H9 (cell line): ENCODE measurements at regions not wholly inside any gene's neighbourhood (a gene's known extent, or its start where the extent isn't known, plus 50 kb on each side); places are given as distances from the start of the nearest gene placed in this dataset.

Experiments used
- DNase-seq: peaks from one replicate; pipeline ENCODE4 v3.0.0-alpha.2; 2017
- H2AFZ ChIP-seq: one replicate; pipeline ENCODE4 v1.6.1; 2013; ENCODE audit warnings: mild to moderate bottlenecking, low read length, control low read depth, moderate library complexity
- H2AK5ac ChIP-seq: 2 replicates; pipeline ENCODE4 v1.6.1; 2013; ENCODE audit warnings: low read length, control low read depth, mixed read lengths; ENCODE audit not compliant: insufficient read length
- H2BK120ac ChIP-seq: one replicate; pipeline ENCODE4 v1.6.1; 2013; ENCODE audit warnings: low read depth, mild to moderate bottlenecking, low read length, control low read depth, inconsistent platforms; ENCODE audit not compliant: poor library complexity, severe bottlenecking
- H2BK12ac ChIP-seq: 2 replicates; pipeline ENCODE4 v1.6.1; 2013; ENCODE audit warnings: low read length, control low read depth, mixed read lengths, low read depth; ENCODE audit not compliant: insufficient read length
- H2BK15ac ChIP-seq: 2 replicates; pipeline ENCODE4 v1.6.1; 2013; ENCODE audit warnings: low read depth, low read length, control low read depth
- H2BK20ac ChIP-seq: one replicate; pipeline ENCODE4 v1.6.1; 2013; ENCODE audit warnings: low read depth, mild to moderate bottlenecking, low read length, control low read depth, inconsistent platforms; ENCODE audit not compliant: poor library complexity, severe bottlenecking
- H2BK5ac ChIP-seq: 2 replicates; pipeline ENCODE4 v1.6.1; 2013; ENCODE audit warnings: low read length, control low read depth, mixed read lengths; ENCODE audit not compliant: insufficient read length
- H3K14ac ChIP-seq: 2 replicates; pipeline ENCODE4 v1.6.1; 2013; ENCODE audit warnings: low read length, control low read depth; ENCODE audit not compliant: insufficient read depth
- H3K18ac ChIP-seq: 2 replicates; pipeline ENCODE4 v1.6.1; 2013; ENCODE audit warnings: low read depth, mild to moderate bottlenecking, mixed read lengths, low read length, control low read depth; ENCODE audit not compliant: insufficient read length
- H3K23ac ChIP-seq: 2 replicates; pipeline ENCODE4 v1.6.1; 2013; ENCODE audit warnings: low read length, control low read depth, mixed read lengths, low read depth; ENCODE audit not compliant: insufficient read length
- H3K23me2 ChIP-seq: 2 replicates; pipeline ENCODE4 v1.6.1; 2013; ENCODE audit warnings: low read depth, mild to moderate bottlenecking, mixed read lengths, low read length, control low read depth; ENCODE audit not compliant: insufficient read length, poor library complexity, severe bottlenecking
- H3K27ac ChIP-seq: 2 replicates; pipeline ENCODE4 v1.5.1; 2013; ENCODE audit warnings: low read length, control low read depth, mixed read lengths, low read depth; ENCODE audit not compliant: insufficient read length
- H3K27me3 ChIP-seq: 2 replicates; pipeline ENCODE4 v1.6.1; 2013; ENCODE audit warnings: low read length, control low read depth, inconsistent platforms; ENCODE audit not compliant: insufficient read depth
- H3K4ac ChIP-seq: 2 replicates; pipeline ENCODE4 v1.6.1; 2013; ENCODE audit warnings: low read depth, mild to moderate bottlenecking, control low read depth, inconsistent platforms, low read length, moderate library complexity
- H3K4me1 ChIP-seq: 2 replicates; pipeline ENCODE4 v1.6.1; 2013; ENCODE audit warnings: low read length, control low read depth, inconsistent platforms; ENCODE audit not compliant: insufficient read depth
- H3K4me2 ChIP-seq: 2 replicates; pipeline ENCODE4 v1.6.1; 2013; ENCODE audit warnings: low read length, control low read depth, mixed read lengths; ENCODE audit not compliant: insufficient read length, insufficient read depth
- H3K56ac ChIP-seq: 2 replicates; pipeline ENCODE4 v1.6.1; 2013; ENCODE audit warnings: low read depth, mild to moderate bottlenecking, mixed read lengths, low read length, control low read depth; ENCODE audit not compliant: insufficient read length
- H3K79me1 ChIP-seq: 2 replicates; pipeline ENCODE4 v1.6.1; 2013; ENCODE audit warnings: low read depth, mild to moderate bottlenecking, moderate library complexity, low read length, control low read depth, inconsistent platforms; ENCODE audit not compliant: insufficient read depth, poor library complexity, severe bottlenecking
- H3K79me2 ChIP-seq: 2 replicates; pipeline ENCODE4 v1.6.1; 2013; ENCODE audit warnings: low read length, control low read depth, inconsistent platforms; ENCODE audit not compliant: insufficient read depth
- H3K9ac ChIP-seq: 2 replicates; pipeline ENCODE4 v1.6.1; 2013; ENCODE audit warnings: low read length, control low read depth, mixed read lengths; ENCODE audit not compliant: insufficient read length; ENCODE audit errors: extremely low read depth
- H3K9me3 ChIP-seq: one replicate; pipeline ENCODE4 v1.6.1; 2013; ENCODE audit warnings: low read depth, low read length, inconsistent platforms; ENCODE audit not compliant: control insufficient read depth
- H3T11ph ChIP-seq: one replicate; pipeline ENCODE4 v1.6.1; 2013; ENCODE audit warnings: mild to moderate bottlenecking, low read length, control low read depth, inconsistent platforms
- H4K20me1 ChIP-seq: one replicate; pipeline ENCODE4 v1.6.1; 2013; ENCODE audit not compliant: control insufficient read depth, insufficient read length, insufficient read depth
- H4K5ac ChIP-seq: 2 replicates; pipeline ENCODE4 v1.6.1; 2013; ENCODE audit warnings: low read depth, mild to moderate bottlenecking, mixed read lengths, low read length, control low read depth; ENCODE audit not compliant: insufficient read length
- H4K8ac ChIP-seq: replicated peaks from 2 replicates; pipeline ENCODE4 v1.6.1; 2013; ENCODE audit warnings: low read length, control low read depth, mixed read lengths, low read depth; ENCODE audit not compliant: insufficient read length
- H4K91ac ChIP-seq: 2 replicates; pipeline ENCODE4 v1.6.1; 2013; ENCODE audit warnings: low read depth, mild to moderate bottlenecking, moderate library complexity, mixed read lengths, low read length, control low read depth; ENCODE audit not compliant: insufficient read length
- H3K27ac Mint-ChIP-seq, 3 experiments: 2 replicates in 2 of 3; 3 replicates in 1 of 3; pipeline ENCODE4 v1.8.0; 2020 to 2021; ENCODE audit warnings: mixed read lengths in 3 of 3, mild to moderate bottlenecking in 1 of 3, moderate library complexity in 1 of 3
- H3K27me3 Mint-ChIP-seq: 2 replicates; pipeline ENCODE4 v1.8.0; 2021; ENCODE audit warnings: low read depth, mild to moderate bottlenecking, moderate library complexity, mixed read lengths
- H3K36me3 Mint-ChIP-seq, 3 experiments: 2 replicates in 2 of 3; 3 replicates in 1 of 3; pipeline ENCODE4 v1.8.0; 2020 to 2021; ENCODE audit warnings: low read depth in 3 of 3, mixed read lengths in 3 of 3; ENCODE audit not compliant: insufficient read depth in 1 of 3
- H3K4me1 Mint-ChIP-seq, 2 experiments: 2 replicates each; pipeline ENCODE4 v1.8.0; 2020; ENCODE audit warnings: mixed read lengths in 2 of 2
- H3K4me3 Mint-ChIP-seq, 2 experiments: 2 replicates in 1 of 2; 3 replicates in 1 of 2; pipeline ENCODE4 v1.8.0; 2020 to 2021; ENCODE audit warnings: mild to moderate bottlenecking in 2 of 2, mixed read lengths in 2 of 2, moderate library complexity in 1 of 2
- H3K9me3 Mint-ChIP-seq, 2 experiments: 2 replicates in 1 of 2; 3 replicates in 1 of 2; pipeline ENCODE4 v1.8.0; 2020; ENCODE audit warnings: mild to moderate bottlenecking in 2 of 2, mixed read lengths in 2 of 2, moderate library complexity in 1 of 2
- WGBS: extraction: QIAGEN DNeasy Blood & Tissue Kit; methylation state at CpG from one replicate; pipeline ENCODE4 v1.1.7; 2013; ENCODE audit warnings: missing lambda C conversion rate, low lambda C conversion rate, mixed read lengths; ENCODE audit not compliant: insufficient read length; ENCODE audit errors: extremely low coverage; 5-methylcytosine and 5-hydroxymethylcytosine counted together
- TF ChIP-seq, protein P1 (sequence below): fragments of 200-600 bp; sonication (generic); conservative IDR thresholded peaks from 3 replicates; pipeline ENCODE4 v1.8.0; 2021; ENCODE audit warnings: antibody characterized with exemption, mild to moderate bottlenecking

DNA sequence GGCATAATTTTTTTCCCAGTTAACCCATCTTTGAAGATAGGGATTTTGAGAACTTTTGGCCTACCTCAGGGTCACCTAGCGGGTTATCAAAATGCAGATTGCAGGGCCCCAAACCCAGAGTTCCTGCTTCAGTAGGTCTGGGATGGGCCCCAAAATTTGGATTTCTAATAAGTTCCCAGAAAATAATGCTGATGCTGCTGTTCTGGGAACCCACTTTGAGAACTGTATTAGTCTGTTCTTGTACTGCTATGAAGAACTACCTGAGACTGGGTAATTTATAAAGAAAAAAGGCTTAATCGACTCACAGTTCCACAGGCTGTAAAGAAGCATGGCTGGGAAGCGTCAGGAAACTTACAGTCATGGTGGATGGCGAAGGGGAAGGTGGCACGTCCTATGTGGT, 182.2 kb upstream of the DMRT1 start:
- Mint-ChIP-seq H3K27me3 (peaks cover 2% of the 10 kb centered on the region; the same call in 1 of the 2 replicates), H3K4me1 (peaks cover 5 to 13% of the 10 kb centered on the region in 2 experiments; a peak in 2 of 4 replicates), H3K4me3 (no peak overlapping the region), H3K36me3 (peaks cover 0 to 6% (median 0%) of the 10 kb centered on the region in 3 experiments; a peak in 3 of 7 replicates), H3K9me3 (no peaks in the 10 kb centered on the region; a peak in 1 of 5 replicates), H3K27ac (no peak overlapping the region; a peak in 1 of 7 replicates)
- no peak overlapping the region for H2BK120ac ChIP-seq
- H3K79me1 ChIP-seq = peaks cover 5% of the 10 kb centered on the region
- no peak overlapping the region for H3T11ph ChIP-seq
- no peak overlapping the region for H3K14ac ChIP-seq
- H3K27ac ChIP-seq = no peak overlapping the region
- H2BK12ac ChIP-seq = no peak overlapping the region
- no peaks in the 10 kb centered on the region; the same call in 1 of the 2 replicates for H3K79me2 ChIP-seq
- H4K5ac ChIP-seq = no peak overlapping the region
- TF ChIP-seq, protein P1, sequence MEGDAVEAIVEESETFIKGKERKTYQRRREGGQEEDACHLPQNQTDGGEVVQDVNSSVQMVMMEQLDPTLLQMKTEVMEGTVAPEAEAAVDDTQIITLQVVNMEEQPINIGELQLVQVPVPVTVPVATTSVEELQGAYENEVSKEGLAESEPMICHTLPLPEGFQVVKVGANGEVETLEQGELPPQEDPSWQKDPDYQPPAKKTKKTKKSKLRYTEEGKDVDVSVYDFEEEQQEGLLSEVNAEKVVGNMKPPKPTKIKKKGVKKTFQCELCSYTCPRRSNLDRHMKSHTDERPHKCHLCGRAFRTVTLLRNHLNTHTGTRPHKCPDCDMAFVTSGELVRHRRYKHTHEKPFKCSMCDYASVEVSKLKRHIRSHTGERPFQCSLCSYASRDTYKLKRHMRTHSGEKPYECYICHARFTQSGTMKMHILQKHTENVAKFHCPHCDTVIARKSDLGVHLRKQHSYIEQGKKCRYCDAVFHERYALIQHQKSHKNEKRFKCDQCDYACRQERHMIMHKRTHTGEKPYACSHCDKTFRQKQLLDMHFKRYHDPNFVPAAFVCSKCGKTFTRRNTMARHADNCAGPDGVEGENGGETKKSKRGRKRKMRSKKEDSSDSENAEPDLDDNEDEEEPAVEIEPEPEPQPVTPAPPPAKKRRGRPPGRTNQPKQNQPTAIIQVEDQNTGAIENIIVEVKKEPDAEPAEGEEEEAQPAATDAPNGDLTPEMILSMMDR = no peak
- H3K4me1 ChIP-seq = no peaks in the 10 kb centered on the region
- H4K8ac ChIP-seq = no peak overlapping the region
- H2BK15ac ChIP-seq = no peak overlapping the region
- no peak overlapping the region for H2BK5ac ChIP-seq
- no peak overlapping the region for H3K23ac ChIP-seq
- no peaks in the 10 kb centered on the region for H4K20me1 ChIP-seq
- no peak overlapping the region for H3K4me2 ChIP-seq
- no CpG with 5 or more reads among the region's 5 CpGs for WGBS
- no peak overlapping the region for H3K4ac ChIP-seq
- H3K9me3 ChIP-seq = no peaks in the 10 kb centered on the region
- H3K56ac ChIP-seq = no peak overlapping the region
- no peaks in the 10 kb centered on the region for H3K23me2 ChIP-seq
- H2AFZ ChIP-seq = no peak overlapping the region
- H3K27me3 ChIP-seq = no peaks in the 10 kb centered on the region
- no peak overlapping the region for H2BK20ac ChIP-seq
- no peak for DNase-seq
- no peak overlapping the region for H4K91ac ChIP-seq
- no peak overlapping the region for H3K9ac ChIP-seq
- H2AK5ac ChIP-seq = no peak overlapping the region
- H3K18ac ChIP-seq = no peak overlapping the region
